COLO668 (cell line): ENCODE measurements at regions not wholly inside any gene's neighbourhood (a gene's known extent, or its start where the extent isn't known, plus 50 kb on each side); places are given as distances from the start of the nearest gene placed in this dataset.
"Not testable (repeated sequence)": the region's sequence is repeated elsewhere in the genome, so short reads cannot be mapped to it uniquely, and the experiment has no call there.

Source experiments
- DNase-seq: peaks from one replicate; lab custom pipeline; 2025; ENCODE audit not compliant: unreplicated experiment; lab: John Stamatoyannopoulos, UW

DNA sequence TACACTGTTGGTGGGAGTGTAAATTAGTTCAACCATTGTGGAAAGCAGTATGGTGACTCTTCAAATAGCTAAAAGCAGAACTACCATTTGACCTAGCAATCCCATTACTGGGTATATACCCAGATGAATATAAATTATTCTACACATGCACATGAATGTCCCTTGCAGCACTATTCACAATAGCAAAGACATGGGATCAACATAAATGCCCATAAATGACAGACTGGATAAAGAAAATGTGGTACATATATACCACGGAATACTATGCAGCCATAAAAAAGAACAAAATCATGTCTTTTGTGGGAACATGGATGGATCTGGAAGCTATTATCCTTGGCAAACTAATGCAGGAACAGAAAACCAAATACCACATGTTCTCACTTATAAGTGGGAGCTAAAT lies 282.8 kb upstream of the TGFBR2 start:
- DNase-seq = not testable (repeated sequence)

DNA sequence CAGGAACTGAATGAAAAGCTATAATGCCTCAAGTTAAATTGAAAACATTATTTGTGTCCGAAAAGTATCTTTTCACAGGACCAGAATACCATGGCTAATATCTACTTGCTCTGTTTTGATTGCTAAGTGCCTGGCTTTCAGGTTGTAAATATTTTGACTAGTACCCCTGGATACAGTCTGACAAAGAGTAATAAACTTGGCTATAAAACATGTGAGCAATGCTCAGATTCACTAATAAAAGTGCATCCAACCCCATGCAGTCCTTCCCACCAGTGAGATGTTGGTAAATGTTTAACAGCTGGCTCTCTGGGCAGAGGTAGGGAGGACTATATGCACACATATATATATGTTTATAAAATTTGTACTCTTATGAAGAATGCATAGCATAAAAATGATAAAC lies 281.8 kb upstream of the TGFBR2 start:
- no peak for DNase-seq

DNA sequence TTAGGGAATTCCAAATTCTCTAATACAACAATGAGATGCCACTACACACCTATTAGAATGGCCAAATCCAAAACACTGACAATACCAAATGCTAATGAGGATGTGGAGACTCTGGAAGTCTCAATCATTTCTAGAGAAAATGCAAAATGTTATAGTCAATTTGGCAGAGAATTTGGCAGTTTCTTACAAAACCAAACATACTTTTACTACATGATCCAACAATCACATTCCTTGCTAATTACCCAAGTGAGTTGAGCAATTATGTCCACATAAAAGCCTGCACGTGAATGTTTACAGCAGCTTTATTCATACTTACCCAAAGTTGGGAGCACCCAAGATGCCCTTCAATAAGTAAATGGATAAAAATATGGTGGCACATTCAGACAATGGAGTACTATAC lies 278.4 kb upstream of the TGFBR2 start:
- not testable (repeated sequence) for DNase-seq

DNA sequence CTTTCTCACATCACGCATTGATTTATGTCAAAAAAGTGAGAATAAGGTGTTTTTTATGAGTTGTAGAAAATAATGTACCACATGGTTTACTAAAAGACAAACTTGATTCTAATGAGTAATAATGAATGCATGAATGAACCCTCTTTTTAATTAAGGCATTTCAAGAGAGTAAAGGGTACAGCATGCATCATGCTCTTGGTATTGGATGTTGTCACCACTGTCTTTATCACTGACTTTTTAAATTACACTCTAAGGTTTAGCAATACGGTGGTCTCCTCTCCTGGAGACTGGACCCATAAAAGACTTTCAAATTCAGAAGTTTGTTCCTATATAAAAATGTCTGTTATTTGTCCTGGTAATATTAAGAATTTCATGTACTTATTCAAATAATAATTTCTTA lies 277.5 kb upstream of the TGFBR2 start:
- not testable (repeated sequence) for DNase-seq

DNA sequence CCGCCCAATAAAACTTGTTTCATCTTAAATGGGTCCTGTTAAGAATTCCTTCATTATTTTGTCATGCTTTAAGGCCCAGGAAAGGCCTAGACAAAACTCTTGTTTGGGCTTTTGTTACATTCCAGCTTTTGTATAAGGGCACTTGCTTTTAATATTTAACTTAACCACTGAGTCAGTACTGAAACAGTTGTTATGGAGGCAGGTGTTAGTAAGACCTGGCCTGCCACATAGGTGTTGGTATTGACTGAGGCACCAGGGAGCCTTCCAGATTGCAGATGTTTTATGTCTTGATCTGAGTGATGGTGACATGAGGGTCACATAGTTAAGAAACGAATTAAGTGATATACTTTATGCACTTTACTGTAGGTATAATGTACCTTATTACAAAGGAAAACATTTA lies 274.9 kb upstream of the TGFBR2 start:
- no peak for DNase-seq

DNA sequence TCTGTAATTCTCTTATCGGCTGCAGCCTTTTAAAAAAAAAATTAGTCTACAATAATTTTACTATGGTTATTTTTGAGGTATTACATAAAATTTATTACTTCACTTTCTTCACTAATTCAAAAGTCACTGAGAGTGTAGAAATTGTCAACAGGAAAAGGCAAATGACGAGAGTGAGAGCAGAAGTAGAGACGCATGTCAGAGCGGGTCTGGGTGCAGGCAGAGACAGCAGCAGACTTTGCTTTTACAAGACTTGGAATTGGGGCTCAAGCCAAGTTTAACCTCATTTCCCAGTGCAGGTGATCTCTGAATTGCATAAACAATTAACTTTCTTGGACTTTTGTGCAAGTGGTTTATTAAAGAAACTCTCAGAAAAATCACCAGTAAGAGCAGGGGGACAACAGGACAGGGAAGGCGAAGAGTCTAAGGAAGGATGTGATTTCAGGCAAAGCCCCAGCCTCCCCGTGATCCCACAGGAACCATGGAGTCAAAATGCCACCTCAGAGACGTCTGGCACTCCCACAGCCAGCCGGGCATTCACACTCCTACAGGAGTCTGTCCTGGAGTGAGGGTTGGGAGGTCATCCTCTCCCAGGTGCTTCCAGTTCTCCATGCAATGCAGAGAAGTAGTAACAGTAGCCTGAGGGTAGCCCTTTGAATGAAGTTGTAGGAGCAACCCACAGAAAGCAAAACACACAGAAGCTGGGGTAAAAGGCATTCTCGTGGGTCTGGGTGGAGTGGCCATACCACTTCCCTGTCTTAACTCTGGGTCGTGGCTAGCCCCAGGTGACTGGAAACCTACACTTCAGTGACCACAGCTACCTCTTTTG lies 274.0 kb upstream of the TGFBR2 start:
- DNase-seq = no peak

DNA sequence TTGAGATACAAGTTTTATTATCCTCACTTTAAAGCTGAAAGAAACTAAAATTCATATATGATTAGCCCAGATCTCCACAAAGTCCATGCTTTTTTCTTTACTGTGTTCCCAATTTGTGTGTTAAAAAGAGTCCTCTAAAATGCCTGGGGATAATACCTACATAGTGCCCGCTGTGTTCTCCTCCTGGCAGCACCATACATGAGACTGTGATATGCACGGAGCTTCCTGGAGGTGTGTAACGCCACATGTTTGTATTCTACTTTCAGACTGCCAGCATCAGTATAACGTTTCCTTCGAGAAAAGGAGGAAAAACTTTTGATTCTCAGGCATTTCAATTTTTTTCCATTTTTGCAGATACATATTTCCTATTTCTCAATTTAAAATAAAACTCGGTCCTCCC lies 273.3 kb upstream of the TGFBR2 start:
- DNase-seq = no peak

DNA sequence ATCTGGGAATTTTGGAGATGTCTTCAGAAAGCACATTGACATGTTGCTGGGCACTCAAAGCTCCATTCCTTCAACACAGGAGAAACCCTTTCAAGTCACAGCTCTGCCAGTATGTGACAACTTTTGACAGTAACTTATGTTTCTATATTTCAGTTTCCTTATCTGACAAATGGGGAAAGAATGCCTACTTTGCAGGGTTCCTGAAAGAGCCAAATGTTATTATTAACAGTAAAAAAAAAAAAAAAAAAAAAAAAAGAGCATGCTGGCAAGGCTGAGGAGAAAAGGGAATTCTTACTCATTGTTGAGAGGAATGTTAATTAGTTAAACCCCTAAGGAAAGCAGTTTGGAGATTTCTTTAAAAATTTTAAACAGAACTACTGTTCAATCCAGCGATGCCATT lies 272.5 kb upstream of the TGFBR2 start:
- DNase-seq = no peak

DNA sequence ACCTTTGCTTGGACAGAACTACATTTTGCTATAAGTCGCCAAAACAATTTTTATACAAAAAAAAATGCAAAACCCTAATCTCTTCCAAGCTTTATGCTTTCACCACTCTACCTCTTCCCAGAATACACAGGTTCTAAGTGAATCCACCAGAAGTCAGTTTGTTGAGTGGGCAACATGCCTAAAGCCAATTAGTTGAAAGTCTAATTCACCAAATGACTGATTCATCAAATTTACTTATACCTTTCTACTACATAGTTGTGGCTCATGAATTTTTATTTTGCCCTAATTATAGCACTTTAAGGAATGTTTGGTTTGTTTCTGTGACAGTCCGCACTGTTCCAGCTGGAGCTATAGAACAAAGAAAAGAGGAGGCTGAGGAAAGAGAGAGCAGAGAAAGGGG lies 265.9 kb upstream of the TGFBR2 start:
- DNase-seq = no peak

DNA sequence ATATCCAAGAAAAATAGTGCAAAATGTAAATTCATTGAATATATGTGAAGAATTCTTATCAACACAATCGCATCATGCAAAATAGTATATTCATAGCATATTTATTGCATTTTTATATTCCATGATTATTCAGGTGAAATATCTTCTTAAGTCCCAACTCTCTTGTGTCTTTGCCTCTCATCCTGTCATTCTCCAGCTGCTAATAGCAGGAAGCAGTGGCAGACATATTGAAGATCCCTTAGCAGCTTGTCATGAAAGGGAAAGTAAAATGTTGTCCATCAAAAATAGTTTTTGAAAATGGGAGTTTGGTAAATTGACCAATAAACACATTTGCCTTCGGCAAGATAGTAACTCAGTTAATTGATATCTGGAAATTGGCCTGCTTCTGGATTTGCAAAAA lies 265.3 kb upstream of the TGFBR2 start:
- no peak for DNase-seq

DNA sequence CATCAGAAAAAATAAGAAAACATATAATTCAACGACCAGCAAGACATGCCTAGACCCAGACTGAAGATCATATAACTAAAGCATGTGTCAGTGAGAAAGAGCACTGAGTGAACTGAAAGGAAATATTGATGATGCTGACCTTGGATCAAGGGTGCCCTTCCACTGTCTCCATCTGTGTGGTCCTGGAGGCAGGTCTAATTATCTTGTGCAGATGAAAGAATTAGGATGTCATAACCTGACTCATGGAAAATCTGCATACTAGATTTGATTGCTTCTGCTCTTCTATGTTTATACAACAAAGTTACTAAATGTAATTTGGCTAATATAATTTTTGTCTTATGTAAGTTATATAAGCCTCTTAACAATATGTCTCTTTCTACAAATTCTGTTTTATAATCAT lies 264.6 kb upstream of the TGFBR2 start:
- no peak for DNase-seq

DNA sequence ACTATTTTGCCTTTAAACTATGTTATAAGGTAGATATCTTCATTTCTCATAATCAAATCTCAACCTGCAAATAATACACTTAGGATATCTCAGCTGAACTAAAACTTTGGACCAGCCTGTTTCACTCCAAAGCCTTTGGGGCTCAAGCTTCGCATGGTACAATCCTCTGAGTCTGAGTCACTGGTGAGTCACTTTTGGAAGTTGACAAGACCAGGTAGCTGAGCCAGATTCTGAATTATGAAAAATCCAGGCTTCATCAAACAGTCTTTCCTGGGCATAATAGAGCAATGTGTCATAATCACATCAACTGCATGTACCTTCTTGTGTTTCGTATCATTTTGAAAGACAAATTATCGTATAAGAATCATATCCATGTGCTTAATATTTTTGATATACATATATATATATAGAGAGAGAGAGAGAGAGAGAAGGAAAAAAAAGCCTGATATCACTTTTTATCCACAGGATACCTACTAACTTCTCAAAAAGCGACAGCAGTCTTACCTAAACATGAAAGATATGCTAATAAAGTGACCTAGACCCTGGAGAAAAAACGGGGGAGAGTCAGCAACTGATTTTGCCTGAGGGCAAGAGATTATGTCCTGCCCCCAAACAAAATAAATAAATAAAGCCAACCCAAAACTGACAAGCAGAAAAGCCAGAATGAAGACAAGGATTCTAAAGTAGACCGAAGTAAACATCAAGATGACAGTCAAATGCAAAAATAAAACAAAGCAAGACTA lies 263.9 kb upstream of the TGFBR2 start:
- DNase-seq = no peak

DNA sequence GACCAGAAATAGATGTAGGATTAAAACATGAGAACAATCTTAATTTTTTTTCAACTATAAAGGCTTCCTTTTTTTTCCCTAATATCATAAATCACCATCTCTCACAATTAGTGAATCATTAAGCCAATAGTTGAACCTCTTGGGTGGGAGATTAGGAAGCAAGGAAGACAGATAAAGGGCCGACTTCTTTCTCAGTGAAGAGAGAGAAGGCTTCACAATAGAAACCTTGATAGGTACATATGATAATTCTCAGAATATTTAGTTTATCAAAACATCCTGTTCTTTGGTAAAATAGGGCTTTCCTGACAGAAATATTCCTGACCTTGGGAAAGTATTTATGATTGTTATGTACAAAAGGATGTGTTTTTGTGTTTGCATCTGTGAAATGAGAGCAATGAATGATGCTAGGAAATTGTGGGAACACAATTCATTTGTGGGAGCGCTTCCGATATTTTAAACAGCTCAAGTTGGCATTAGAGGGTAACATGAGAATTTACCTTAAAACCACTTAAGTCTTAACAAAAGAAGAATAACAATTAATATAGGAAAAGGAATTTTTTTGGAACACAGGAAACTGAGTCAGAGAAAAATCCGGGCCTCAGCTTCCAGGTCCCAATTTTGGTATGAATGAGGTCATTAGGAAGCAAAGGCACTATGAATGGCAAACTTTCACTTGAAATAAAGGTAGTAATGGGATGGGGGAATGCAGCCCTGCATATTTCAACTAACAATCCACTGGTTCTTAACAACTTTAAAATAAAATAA lies 263.2 kb upstream of the TGFBR2 start:
- DNase-seq = no peak

DNA sequence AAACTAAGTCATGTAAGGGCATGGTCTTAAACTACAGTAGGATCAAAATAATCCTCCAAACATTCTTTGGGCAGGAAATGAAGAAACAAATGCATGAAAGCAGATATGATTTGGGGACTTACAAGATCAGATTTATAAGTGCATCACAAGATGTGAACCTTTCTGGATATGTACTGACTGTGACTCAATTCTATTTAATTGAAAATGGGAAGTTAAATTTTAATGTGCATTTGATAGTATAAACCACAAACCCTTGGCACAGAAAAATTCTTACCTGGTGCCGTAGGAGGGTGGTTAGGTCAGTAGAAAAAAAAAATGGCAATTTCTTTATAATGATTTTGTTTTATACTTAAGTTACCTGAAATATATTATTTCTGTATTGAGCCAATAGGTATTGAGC lies 262.5 kb upstream of the TGFBR2 start:
- DNase-seq = no peak

DNA sequence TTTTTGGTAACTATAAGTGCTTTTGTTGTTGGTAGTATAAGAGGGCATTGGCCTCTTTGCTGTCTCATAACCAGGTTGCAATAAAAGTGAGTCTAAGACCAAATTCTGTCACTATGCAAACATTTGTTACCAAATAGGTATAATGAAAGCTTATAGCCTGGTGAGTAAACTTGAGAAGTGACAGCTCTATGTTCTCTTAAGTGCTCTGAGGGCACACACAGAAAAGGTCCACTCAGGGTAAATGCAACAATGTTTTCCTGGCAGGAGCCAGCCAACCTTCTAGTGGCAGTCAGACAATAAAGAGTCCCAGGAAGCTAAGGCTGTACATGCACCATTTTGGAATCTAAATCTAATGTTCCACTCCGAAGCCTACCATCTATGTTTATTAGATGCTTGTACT lies 262.1 kb upstream of the TGFBR2 start:
- DNase-seq = peak; percentile 10

DNA sequence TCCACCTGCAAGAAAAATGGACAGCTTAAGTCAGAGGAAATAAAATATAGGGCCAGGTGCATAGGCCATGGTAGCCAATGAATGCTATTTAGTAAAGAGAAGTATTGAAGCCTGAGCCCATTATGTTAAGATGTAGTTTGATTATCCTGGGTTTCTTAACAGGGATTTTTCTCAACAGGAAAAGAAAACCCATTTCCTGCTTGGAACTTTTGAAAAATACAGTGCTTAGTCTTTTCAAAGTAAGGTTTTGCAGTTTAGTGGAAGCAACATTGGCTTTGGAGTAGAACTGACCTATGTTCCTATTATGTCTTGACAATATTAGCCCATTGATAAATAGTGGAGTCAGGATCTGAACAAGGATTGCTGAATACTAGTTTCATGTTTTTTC lies 259.5 kb upstream of the TGFBR2 start:
- DNase-seq = no peak

DNA sequence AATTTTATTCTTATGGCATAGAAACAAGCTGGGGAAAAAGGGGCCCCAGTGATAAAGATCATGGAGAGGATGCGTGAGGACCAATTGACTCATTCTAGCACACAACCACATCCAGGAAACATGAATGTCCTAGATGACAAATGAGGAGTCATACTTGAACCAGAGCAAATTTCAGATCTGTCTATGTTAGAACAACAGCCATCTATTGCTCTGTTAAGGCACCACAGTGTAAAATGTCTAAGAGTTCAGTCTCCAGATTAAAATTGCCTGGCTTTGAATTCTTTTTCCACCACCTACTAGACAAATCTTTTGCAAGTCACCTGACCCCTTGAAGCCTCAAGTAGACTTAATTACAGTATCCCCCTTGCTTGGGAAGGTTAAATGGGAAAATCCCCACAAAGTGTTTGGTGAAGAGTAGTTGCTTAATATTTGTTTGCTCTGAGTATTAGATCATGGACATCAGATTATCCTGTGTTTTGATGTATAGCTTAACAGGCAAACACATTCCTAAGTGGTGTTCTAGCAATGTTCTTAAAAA lies 258.7 kb upstream of the TGFBR2 start:
- DNase-seq = no peak

DNA sequence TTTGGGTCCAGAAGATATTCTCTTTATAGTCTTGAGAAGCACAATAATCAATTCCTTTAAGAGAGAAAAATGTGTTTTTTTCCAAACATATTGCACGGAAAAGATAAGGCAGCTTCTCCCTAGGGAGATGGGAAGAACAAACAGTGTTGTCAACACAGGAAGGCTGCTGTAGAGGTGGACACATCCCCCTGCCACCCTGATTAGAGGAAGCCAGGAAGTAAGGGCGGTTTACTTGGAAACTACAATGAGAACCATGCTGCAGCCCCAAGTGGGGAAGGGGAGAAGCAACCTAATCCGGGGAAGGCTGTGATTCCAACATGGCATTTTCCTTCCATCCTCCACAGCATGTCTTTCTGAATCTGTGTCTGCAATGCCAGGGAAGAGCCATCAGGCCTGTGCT lies 256.9 kb upstream of the TGFBR2 start:
- no peak for DNase-seq

DNA sequence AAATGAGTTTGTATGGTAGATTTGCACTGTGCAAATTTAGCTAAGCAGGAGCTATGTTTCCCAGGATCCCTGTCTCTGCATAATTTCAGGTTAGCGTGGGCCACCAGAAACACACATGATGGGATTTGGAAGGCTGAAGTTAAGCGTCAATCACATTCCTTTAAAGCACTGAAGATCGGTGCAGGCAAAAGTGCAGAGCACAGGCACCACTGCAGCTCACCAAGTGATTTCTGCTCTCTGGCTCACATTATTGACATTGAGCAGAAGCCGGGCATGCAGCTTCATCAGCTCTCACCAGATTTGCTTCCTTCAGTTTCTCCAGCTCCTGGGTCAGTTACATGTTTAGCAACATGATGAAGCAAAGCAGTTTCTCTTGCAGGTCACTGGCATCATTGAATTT lies 256.4 kb upstream of the TGFBR2 start:
- no peak for DNase-seq

DNA sequence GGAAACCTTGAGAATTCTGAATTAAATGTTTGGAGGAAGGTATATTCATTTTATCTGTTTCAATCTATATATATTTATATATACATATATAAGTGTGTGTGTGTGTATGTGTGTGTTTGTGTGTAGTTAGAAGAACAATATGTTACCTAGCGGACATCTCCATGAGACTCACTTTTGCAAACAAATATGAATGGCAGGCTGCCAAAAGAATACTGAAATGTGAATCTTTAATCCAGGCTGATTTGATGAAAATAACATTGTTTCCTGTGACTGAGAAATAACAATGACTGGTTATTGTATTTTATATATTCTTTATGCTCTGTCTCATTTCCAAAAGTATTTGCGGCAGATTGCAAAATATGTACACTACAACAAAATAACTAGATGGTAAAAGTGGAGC lies 255.5 kb upstream of the TGFBR2 start:
- DNase-seq = no peak

DNA sequence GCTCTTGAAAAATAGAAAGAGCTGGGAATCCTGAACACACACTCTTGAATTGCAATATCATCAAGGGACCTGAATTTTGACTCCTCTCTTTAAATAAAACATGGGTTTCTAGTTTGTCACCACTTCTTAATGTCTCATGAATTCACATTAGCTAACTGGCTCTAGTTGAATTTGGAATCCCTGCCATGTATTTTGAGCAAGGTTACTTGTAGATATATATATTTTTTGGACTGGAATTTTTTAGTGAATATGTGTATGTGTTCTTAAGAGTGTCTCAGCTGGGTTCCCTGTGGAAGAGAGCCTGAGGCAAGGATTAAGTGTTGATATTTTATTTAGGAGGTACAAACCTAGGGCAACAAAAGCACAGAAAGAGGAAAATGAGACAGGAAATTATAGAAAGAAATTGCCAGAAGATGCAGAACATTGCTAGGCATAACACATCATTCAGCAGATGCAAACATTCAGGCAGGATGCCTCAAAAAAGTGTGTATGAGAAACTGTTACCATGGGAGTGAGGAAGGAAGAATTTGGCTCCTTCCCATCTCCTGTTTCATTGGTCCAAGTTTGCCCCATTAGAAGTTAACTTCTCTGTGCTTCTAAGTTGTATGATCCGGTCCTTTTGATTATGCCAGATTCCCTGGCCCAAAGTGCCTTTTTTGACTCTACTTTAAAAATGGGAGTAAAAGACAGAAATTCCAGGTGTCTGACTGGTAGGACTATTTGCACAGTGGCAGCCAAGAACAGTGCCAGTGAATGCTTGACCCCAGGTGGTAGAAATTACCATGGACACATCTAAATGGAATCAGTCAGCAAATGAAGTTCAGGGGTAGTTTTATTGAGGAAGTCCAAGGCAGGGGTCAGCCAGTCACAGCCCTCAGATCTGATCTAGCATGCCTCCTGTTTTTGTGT lies 253.7 kb upstream of the TGFBR2 start:
- DNase-seq = no peak
